ENCODE measurements at regions not wholly inside any gene's neighbourhood (a gene's known extent, or its start where the extent isn't known, plus 50 kb on each side); places are given as distances from the start of the nearest gene placed in this dataset.

GRCh38 chr2:128967646-128968045, 649.0 kb upstream of the HS6ST1 start:
- no peak overlapping the region for H3K4me3 ChIP-seq (ENCODE audit: insufficient read depth, low read depth, low read length, poor library complexity, severe bottlenecking)
- DNase-seq = no peak
- no peaks in the 10 kb centered on the region for H3K27me3 ChIP-seq (replicated peaks; ENCODE audit: control insufficient read depth, insufficient read depth, low read length, poor library complexity, severe bottlenecking)
- H3K27ac ChIP-seq (ENCODE audit: insufficient read depth, low read length, poor library complexity, severe bottlenecking) = no peak overlapping the region
- H3K9me3 ChIP-seq (ENCODE audit: control insufficient read depth, low read length) = no peaks in the 10 kb centered on the region
- H3K36me3 ChIP-seq (ENCODE audit: control insufficient read depth, insufficient read depth, low read length) = no peaks in the 10 kb centered on the region
- H3K4me1 ChIP-seq (ENCODE audit: control insufficient read depth, insufficient read depth, low read length, poor library complexity, severe bottlenecking) = no peaks in the 10 kb centered on the region

GRCh38 chr2:128969374-128969773, 650.7 kb upstream of the HS6ST1 start:
- no peak overlapping the region for H3K4me3 ChIP-seq (ENCODE audit: insufficient read depth, low read depth, low read length, poor library complexity, severe bottlenecking)
- H3K27ac ChIP-seq (ENCODE audit: insufficient read depth, low read length, poor library complexity, severe bottlenecking) = no peak overlapping the region
- no peaks in the 10 kb centered on the region for H3K36me3 ChIP-seq (ENCODE audit: control insufficient read depth, insufficient read depth, low read length)
- no peaks in the 10 kb centered on the region for H3K27me3 ChIP-seq (replicated peaks; ENCODE audit: control insufficient read depth, insufficient read depth, low read length, poor library complexity, severe bottlenecking)
- H3K4me1 ChIP-seq (ENCODE audit: control insufficient read depth, insufficient read depth, low read length, poor library complexity, severe bottlenecking) = no peaks in the 10 kb centered on the region
- no peak for DNase-seq
- H3K9me3 ChIP-seq (ENCODE audit: control insufficient read depth, low read length) = no peaks in the 10 kb centered on the region

DNA sequence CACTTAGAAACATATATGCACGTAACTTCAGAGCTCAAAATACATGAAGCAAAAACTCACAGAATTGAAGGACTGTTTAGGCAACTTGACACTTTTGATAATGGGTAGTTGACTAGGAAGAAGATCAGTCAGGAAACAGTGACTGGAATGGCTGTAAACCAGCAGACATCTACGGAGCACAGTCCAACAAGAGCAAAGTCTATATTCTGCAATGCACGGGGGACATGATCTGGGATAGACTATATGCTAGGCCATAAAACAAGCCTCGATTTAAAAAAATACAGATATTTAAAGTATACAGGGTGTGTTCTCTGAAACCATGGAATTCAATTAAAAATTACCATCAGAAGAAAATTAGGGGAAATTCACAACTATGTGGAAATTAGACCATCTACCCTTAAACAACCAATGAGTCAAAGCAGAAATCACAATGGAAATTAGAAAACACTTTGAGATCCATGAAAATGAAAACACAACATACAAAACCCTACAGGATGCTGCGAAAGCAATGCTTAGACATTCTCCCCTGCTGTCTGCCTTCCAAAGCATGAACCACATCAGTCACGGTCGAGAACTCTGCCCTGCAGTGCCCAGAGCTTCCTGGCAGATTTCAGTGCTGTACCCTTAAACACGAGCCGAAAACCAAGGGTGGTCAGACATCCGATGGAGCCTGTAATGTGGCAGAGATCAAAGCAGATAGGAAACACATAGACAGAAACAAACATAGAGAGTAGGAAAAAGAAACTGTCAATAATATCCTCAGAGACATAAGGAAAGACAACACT, 651.9 kb upstream of the HS6ST1 start:
- Histone ChIP-seq H3K4me1 (ENCODE audit: control insufficient read depth, insufficient read depth, low read length, poor library complexity, severe bottlenecking) (no peaks in the 10 kb centered on the region), H3K4me3 (ENCODE audit: insufficient read depth, low read depth, low read length, poor library complexity, severe bottlenecking) (no peak overlapping the region), H3K36me3 (ENCODE audit: control insufficient read depth, insufficient read depth, low read length) (no peaks in the 10 kb centered on the region), H3K27me3 (replicated peaks; ENCODE audit: control insufficient read depth, insufficient read depth, low read length, poor library complexity, severe bottlenecking) (no peaks in the 10 kb centered on the region), H3K9me3 (ENCODE audit: control insufficient read depth, low read length) (no peaks in the 10 kb centered on the region), H3K27ac (ENCODE audit: insufficient read depth, low read length, poor library complexity, severe bottlenecking) (no peak overlapping the region)
- no peak for DNase-seq

DNA sequence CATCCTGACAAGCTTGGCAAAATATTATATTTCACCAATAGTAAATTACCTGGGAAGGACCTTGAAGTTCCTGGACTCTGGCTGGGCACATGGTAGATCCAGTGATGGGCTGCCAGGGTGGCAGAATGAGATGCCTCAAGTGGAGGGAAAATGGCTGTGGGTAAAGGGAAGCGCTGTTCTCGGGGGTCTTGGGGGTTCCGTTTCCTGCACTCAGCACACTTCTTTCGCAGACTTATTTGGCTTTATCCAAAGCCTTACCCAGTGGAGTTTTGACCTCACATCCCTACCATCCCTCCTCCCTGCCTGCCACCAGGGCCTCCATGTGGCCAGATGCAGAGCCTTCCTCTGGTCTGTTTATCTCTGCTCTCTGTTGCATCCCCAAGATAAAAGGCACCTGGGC, 654.9 kb upstream of the HS6ST1 start:
- no peaks in the 10 kb centered on the region for H3K9me3 ChIP-seq (ENCODE audit: control insufficient read depth, low read length)
- H3K27ac ChIP-seq (ENCODE audit: insufficient read depth, low read length, poor library complexity, severe bottlenecking) = no peak overlapping the region
- H3K4me1 ChIP-seq (ENCODE audit: control insufficient read depth, insufficient read depth, low read length, poor library complexity, severe bottlenecking) = no peaks in the 10 kb centered on the region
- no peak for DNase-seq
- no peaks in the 10 kb centered on the region for H3K27me3 ChIP-seq (replicated peaks; ENCODE audit: control insufficient read depth, insufficient read depth, low read length, poor library complexity, severe bottlenecking)
- H3K4me3 ChIP-seq (ENCODE audit: insufficient read depth, low read depth, low read length, poor library complexity, severe bottlenecking) = no peak overlapping the region
- no peaks in the 10 kb centered on the region for H3K36me3 ChIP-seq (ENCODE audit: control insufficient read depth, insufficient read depth, low read length)

DNA sequence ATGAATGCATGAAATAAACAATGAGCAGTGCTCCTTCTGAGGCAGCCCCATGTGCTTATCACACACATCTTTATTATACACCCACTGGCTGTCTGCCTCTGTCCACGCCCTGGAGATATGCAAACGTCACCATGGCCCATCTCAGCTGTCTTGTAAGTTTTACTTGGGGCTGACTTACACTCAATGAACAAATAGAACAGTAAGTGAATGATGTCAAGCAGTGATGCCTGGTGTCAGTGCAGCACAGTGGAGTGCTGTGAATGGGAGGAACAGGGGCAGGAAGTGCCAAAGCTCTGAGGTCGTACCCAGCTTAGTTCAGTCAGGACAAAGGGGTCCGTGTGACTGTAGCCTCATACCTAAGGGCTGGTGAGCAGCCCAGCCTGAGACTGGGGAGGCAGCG, 659.5 kb upstream of the HS6ST1 start:
- no peaks in the 10 kb centered on the region for H3K4me1 ChIP-seq (ENCODE audit: control insufficient read depth, insufficient read depth, low read length, poor library complexity, severe bottlenecking)

GRCh38 chr2:128979182-128979581, 660.5 kb upstream of the HS6ST1 start:
- no peaks in the 10 kb centered on the region for H3K4me1 ChIP-seq (ENCODE audit: control insufficient read depth, insufficient read depth, low read length, poor library complexity, severe bottlenecking)
- H3K9me3 ChIP-seq (ENCODE audit: control insufficient read depth, low read length) = no peaks in the 10 kb centered on the region
- H3K27me3 ChIP-seq (replicated peaks; ENCODE audit: control insufficient read depth, insufficient read depth, low read length, poor library complexity, severe bottlenecking) = no peaks in the 10 kb centered on the region
- no peaks in the 10 kb centered on the region for H3K36me3 ChIP-seq (ENCODE audit: control insufficient read depth, insufficient read depth, low read length)
- DNase-seq = no peak
- H3K4me3 ChIP-seq (ENCODE audit: insufficient read depth, low read depth, low read length, poor library complexity, severe bottlenecking) = no peak overlapping the region
- H3K27ac ChIP-seq (ENCODE audit: insufficient read depth, low read length, poor library complexity, severe bottlenecking) = no peak overlapping the region

More for the DNA sequence above, 659.5 kb upstream of the HS6ST1 start:
- DNase-seq = no peak
- no peaks in the 10 kb centered on the region for H3K27me3 ChIP-seq (replicated peaks; ENCODE audit: control insufficient read depth, insufficient read depth, low read length, poor library complexity, severe bottlenecking)
- no peaks in the 10 kb centered on the region for H3K9me3 ChIP-seq (ENCODE audit: control insufficient read depth, low read length)
- no peak overlapping the region for H3K27ac ChIP-seq (ENCODE audit: insufficient read depth, low read length, poor library complexity, severe bottlenecking)
- no peak overlapping the region for H3K4me3 ChIP-seq (ENCODE audit: insufficient read depth, low read depth, low read length, poor library complexity, severe bottlenecking)
- no peaks in the 10 kb centered on the region for H3K36me3 ChIP-seq (ENCODE audit: control insufficient read depth, insufficient read depth, low read length)

- Histone ChIP-seq H3K27me3 (replicated peaks; ENCODE audit: control insufficient read depth, insufficient read depth, low read length, poor library complexity, severe bottlenecking) (no peaks in the 10 kb centered on the region), H3K4me1 (ENCODE audit: control insufficient read depth, insufficient read depth, low read length, poor library complexity, severe bottlenecking) (no peaks in the 10 kb centered on the region), H3K36me3 (ENCODE audit: control insufficient read depth, insufficient read depth, low read length) (no peaks in the 10 kb centered on the region), H3K4me3 (ENCODE audit: insufficient read depth, low read depth, low read length, poor library complexity, severe bottlenecking) (no peak overlapping the region), H3K27ac (ENCODE audit: insufficient read depth, low read length, poor library complexity, severe bottlenecking) (no peak overlapping the region), H3K9me3 (ENCODE audit: control insufficient read depth, low read length) (no peaks in the 10 kb centered on the region)
- DNase-seq = no peak
These were observed 661.8 kb upstream of the HS6ST1 start for GRCh38 chr2:128980475-128980874.

- H3K27me3 ChIP-seq (replicated peaks; ENCODE audit: control insufficient read depth, insufficient read depth, low read length, poor library complexity, severe bottlenecking) = no peaks in the 10 kb centered on the region
- DNase-seq = no peak
- H3K4me1 ChIP-seq (ENCODE audit: control insufficient read depth, insufficient read depth, low read length, poor library complexity, severe bottlenecking) = no peaks in the 10 kb centered on the region
- H3K4me3 ChIP-seq (ENCODE audit: insufficient read depth, low read depth, low read length, poor library complexity, severe bottlenecking) = no peak overlapping the region
- no peak overlapping the region for H3K27ac ChIP-seq (ENCODE audit: insufficient read depth, low read length, poor library complexity, severe bottlenecking)
- no peaks in the 10 kb centered on the region for H3K36me3 ChIP-seq (ENCODE audit: control insufficient read depth, insufficient read depth, low read length)
- no peaks in the 10 kb centered on the region for H3K9me3 ChIP-seq (ENCODE audit: control insufficient read depth, low read length)
These were observed 662.7 kb upstream of the HS6ST1 start for GRCh38 chr2:128981353-128981752.

- Histone ChIP-seq H3K27me3 (replicated peaks; ENCODE audit: control insufficient read depth, insufficient read depth, low read length, poor library complexity, severe bottlenecking) (no peaks in the 10 kb centered on the region), H3K4me3 (ENCODE audit: insufficient read depth, low read depth, low read length, poor library complexity, severe bottlenecking) (no peak overlapping the region), H3K9me3 (ENCODE audit: control insufficient read depth, low read length) (no peaks in the 10 kb centered on the region), H3K27ac (ENCODE audit: insufficient read depth, low read length, poor library complexity, severe bottlenecking) (no peak overlapping the region), H3K4me1 (ENCODE audit: control insufficient read depth, insufficient read depth, low read length, poor library complexity, severe bottlenecking) (no peaks in the 10 kb centered on the region), H3K36me3 (ENCODE audit: control insufficient read depth, insufficient read depth, low read length) (no peaks in the 10 kb centered on the region)
- no peak for DNase-seq
These were observed 663.3 kb upstream of the HS6ST1 start for GRCh38 chr2:128982001-128982400.

DNA sequence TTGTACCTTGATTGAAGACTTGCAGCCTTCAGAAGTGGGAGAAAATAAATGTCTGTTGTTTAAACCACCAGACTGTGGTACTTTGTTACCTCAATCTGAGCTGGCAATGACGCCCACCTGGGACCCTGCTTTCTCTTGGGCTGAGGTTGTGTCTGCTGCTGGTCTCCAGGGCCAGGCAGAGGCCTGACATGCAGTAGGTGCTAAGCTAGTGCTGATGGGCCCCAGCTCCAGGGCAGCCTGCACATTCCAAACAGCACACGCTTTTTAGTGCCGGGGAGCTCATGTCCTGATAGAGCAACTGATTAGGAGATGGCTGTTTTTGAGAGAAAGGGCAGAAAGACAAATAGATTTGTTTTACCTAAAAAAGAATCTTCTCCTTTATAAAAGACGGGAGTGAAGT, 664.0 kb upstream of the HS6ST1 start:
- Histone ChIP-seq H3K27me3 (replicated peaks; ENCODE audit: control insufficient read depth, insufficient read depth, low read length, poor library complexity, severe bottlenecking) (no peaks in the 10 kb centered on the region), H3K9me3 (ENCODE audit: control insufficient read depth, low read length) (no peaks in the 10 kb centered on the region), H3K4me1 (ENCODE audit: control insufficient read depth, insufficient read depth, low read length, poor library complexity, severe bottlenecking) (no peaks in the 10 kb centered on the region), H3K4me3 (ENCODE audit: insufficient read depth, low read depth, low read length, poor library complexity, severe bottlenecking) (no peak overlapping the region), H3K27ac (ENCODE audit: insufficient read depth, low read length, poor library complexity, severe bottlenecking) (no peak overlapping the region), H3K36me3 (ENCODE audit: control insufficient read depth, insufficient read depth, low read length) (no peaks in the 10 kb centered on the region)
- no peak for DNase-seq
